Gastroesophageal sphincter (tissue), 4 donors: ENCODE measurements at regions not wholly inside any gene's neighbourhood (a gene's known extent, or its start where the extent isn't known, plus 50 kb on each side); places are given as distances from the start of the nearest gene placed in this dataset.
"Not testable (repeated sequence)": the region's sequence is repeated elsewhere in the genome, so short reads cannot be mapped to it uniquely, and the experiment has no call there.

Source experiments
- ATAC-seq: fragments of 150-250 bp; one replicate; pipeline ENCODE4 v1.9.1; 2016; ENCODE audit warnings: mild to moderate bottlenecking, moderate library complexity
- H3K27ac ChIP-seq, 4 donors: fragments of 200-600 bp; sonication (generic) in 3 of 4; 1 replicate in 3 of 4; 2 replicates in 1 of 4; pipeline ENCODE4 v1.5.1; 2016 to 2019
- H3K27me3 ChIP-seq: fragments of 200-600 bp; sonication (generic); one replicate; pipeline ENCODE4 v1.5.1; 2019
- H3K36me3 ChIP-seq, 2 donors: fragments of 200-600 bp; sonication (generic); one replicate each; pipeline ENCODE4 v1.5.1; 2019; ENCODE audit warnings: control low read depth in 1 of 2
- H3K4me1 ChIP-seq, 3 donors: fragments of 200-600 bp; sonication (generic); 1 replicate in 2 of 3; 2 replicates in 1 of 3; pipeline ENCODE4 v1.5.1; 2016 to 2019; ENCODE audit warnings: control low read depth in 2 of 3
- H3K4me3 ChIP-seq, 2 donors: fragments of 200-600 bp; sonication (generic); one replicate each; pipeline ENCODE4 v1.5.1; 2019; ENCODE audit warnings: mild to moderate bottlenecking in 1 of 2, moderate library complexity in 1 of 2
- H3K9me3 ChIP-seq, 3 donors: fragments of 200-600 bp; sonication (generic); one replicate each; pipeline ENCODE4 v1.5.1; 2017 to 2019; ENCODE audit warnings: control low read depth in 2 of 3
- CTCF ChIP-seq, 4 experiments: fragments of 200-600 bp in 2 of 4; fragments of 450-650 bp in 2 of 4; sonication (generic) in 1 of 4; IDR thresholded peaks; one replicate each; pipeline ENCODE4 v1.5.1; 2017 to 2019; ENCODE audit warnings: antibody characterized with exemption in 4 of 4, mild to moderate bottlenecking in 2 of 4, moderate library complexity in 2 of 4
- EP300 ChIP-seq: sonication (generic); formaldehyde crosslinking; IDR thresholded peaks from one replicate; pipeline ENCODE4 v1.6.1; 2017; ENCODE audit warnings: antibody characterized with exemption, mild to moderate bottlenecking
- POLR2A ChIP-seq, 2 donors: fragments of 450-650 bp; IDR thresholded peaks; one replicate each; pipeline ENCODE4 v1.6.1; 2017; ENCODE audit warnings: antibody characterized with exemption in 2 of 2, mild to moderate bottlenecking in 2 of 2, moderate library complexity in 1 of 2
- POLR2AphosphoS5 ChIP-seq: sonication (generic); formaldehyde crosslinking; IDR thresholded peaks from one replicate; pipeline ENCODE4 v1.6.1; 2017; ENCODE audit warnings: antibody characterized with exemption
- WGBS, 2 donors: methylation state at CpG; one replicate each; pipeline ENCODE4 v1.1.5; 2018; ENCODE audit warnings: low coverage in 1 of 2; 5-methylcytosine and 5-hydroxymethylcytosine counted together

DNA sequence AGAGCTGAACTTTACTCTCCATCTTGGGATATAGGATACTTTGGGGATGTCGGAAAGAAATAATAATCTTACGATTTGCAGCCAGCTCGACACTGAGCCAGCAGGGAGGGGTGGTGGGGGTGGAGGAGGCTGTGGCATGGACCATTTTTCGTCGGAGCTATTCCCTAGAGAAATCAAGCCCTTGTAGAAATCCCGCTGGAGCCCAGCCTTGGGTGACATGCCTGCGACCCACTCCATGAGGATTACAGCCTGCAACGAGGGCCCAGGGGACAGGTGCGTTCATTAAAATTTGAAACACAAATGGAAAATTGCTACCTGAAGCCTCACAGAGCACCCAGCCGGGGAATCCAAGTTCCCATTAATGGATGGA is 82.8 kb upstream of the GSE1 start:
- WGBS, 2 donors = 85 to 86% methylated on average over 7 to 9 of the region's 10 CpGs
- H3K4me3 ChIP-seq = no peak overlapping the region

GRCh38 chr16:85531516-85531915 is 81.6 kb upstream of the GSE1 start:
- no peaks in the 10 kb centered on the region for H3K36me3 ChIP-seq
- ATAC-seq = no peak
- H3K27me3 ChIP-seq = no peaks in the 10 kb centered on the region
- peak overlapping the region in 2 of 4 donors; percentile 4 to 46 for H3K27ac ChIP-seq
- H3K9me3 ChIP-seq = no peaks in the 10 kb centered on the region
- no CpG with 5 or more reads among the region's 10 CpGs for WGBS, 2 donors
- H3K4me1 ChIP-seq = peaks cover 0 to 16% (median 8%) of the 10 kb centered on the region in 3 donors
- TF ChIP-seq POLR2AphosphoS5 (no peak), CTCF (IDR thresholded peaks at IDR 0.05) (no peak), EP300 (no peak), POLR2A (IDR thresholded peaks at IDR 0.05) (no peak)
- H3K4me3 ChIP-seq = no peak overlapping the region

More for the DNA sequence above, 82.8 kb upstream of the GSE1 start:
- no peaks in the 10 kb centered on the region for H3K27me3 ChIP-seq
- peaks cover 0 to 4% (median 0%) of the 10 kb centered on the region in 3 donors for H3K4me1 ChIP-seq
- no peak for ATAC-seq
- H3K36me3 ChIP-seq = no peaks in the 10 kb centered on the region
- H3K27ac ChIP-seq = no peak overlapping the region
- no peaks in the 10 kb centered on the region for H3K9me3 ChIP-seq
- TF ChIP-seq POLR2AphosphoS5 = no peak
- TF ChIP-seq CTCF (IDR thresholded peaks at IDR 0.05) = no peak
- TF ChIP-seq EP300 = no peak
- no peak for TF ChIP-seq POLR2A (IDR thresholded peaks at IDR 0.05)

DNA sequence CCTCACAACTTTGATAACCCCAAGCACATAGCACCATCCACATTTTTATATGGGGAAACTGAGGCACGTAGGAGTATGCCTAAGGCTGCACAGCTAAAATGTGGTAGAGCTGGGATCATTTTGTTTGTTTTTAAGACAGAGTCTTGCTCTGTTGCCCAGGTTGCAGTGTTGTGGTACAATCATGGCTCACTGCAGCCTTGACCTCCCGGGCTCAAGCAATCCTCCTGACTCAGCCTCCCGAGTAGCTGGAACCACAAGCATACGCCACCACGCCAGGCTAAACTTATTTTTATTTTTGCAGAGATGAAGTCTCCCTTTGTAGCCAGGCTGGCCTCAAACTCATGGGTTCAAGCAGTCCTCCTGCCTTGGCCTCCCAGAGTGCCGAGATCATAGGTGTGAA is 81.0 kb upstream of the GSE1 start:
- no peak overlapping the region for H3K27ac ChIP-seq
- H3K9me3 ChIP-seq = no peaks in the 10 kb centered on the region
- ATAC-seq = no peak
- no peak overlapping the region for H3K4me3 ChIP-seq
- no peaks in the 10 kb centered on the region for H3K27me3 ChIP-seq
- TF ChIP-seq POLR2A (IDR thresholded peaks at IDR 0.05) (no peak), POLR2AphosphoS5 (no peak), EP300 (no peak), CTCF (IDR thresholded peaks at IDR 0.05) (no peak)
- 75 to 97% methylated on average over 1 to 5 of the region's 6 CpGs for WGBS, 2 donors
- H3K4me1 ChIP-seq = peaks cover 0 to 20% (median 8%) of the 10 kb centered on the region in 3 donors
- no peaks in the 10 kb centered on the region for H3K36me3 ChIP-seq

DNA sequence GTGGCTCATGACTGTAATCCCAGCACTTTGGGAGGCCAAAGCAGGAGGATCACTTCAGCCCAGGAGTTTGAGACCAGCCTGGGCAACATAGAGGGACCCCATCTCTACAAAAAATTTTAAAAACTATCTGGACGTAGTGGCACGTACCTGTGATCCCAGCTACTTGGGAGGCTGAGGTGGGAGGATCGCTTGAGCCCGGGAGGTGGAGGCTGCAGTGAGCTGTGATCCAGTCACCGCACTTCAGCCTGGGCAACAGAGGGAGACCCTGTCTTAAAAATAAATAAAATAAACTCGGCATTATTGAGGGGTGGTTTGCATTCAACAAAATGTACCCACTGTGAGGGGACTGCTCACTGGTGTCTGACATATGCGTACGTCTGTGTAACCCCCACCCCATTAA is 79.5 kb upstream of the GSE1 start:
- not testable (repeated sequence) for ATAC-seq, H3K36me3 ChIP-seq, H3K27ac ChIP-seq, H3K27me3 ChIP-seq, H3K4me3 ChIP-seq, H3K9me3 ChIP-seq
- peaks cover 0 to 30% (median 8%) of the 10 kb centered on the region in 3 donors for H3K4me1 ChIP-seq
- WGBS, 2 donors = 79 to 91% methylated on average over 8 of the region's 8 CpGs

DNA sequence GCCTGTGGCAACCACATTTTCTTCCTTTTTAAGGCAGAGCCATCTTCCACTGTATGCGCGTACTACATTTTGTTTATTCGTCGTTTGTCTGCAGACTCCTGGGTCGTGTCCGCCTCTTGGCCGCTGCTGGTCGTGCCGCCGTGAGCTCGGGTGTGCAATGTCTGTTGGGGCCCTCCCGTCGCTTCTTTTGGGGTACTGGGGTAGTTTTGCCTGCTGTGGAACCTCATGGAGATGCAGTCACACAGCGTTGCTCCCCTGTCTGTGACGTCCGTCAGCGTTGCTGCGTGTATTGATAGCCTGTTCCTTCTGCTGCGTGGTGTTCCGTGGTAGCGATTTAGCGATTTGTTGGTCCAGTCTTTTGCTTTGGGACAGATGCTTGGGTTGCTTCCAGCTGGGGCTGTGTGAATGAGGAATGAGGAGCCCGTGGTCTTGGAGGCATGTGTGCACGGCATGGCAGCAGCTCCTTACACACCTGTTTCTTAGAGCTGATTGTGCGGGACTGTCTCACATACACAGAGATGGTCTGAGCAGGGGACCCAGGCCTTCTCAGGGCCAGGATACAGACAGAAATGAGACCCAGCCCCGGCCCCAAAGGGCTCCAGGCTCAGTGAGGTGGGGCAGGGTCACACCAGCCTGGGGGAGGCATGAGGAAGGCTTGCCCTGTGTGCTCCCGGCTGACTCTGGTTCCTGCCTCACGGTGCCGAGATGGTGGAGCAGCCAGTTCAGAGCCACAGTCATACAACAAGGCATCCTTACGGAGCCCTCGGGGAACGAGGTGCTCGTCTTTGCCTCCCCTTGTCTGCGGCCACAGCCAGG is 78.4 kb upstream of the GSE1 start:
- Histone ChIP-seq H3K27ac (peak overlapping the region in 1 of 4 donors; percentile 12), H3K27me3 (no peaks in the 10 kb centered on the region), H3K4me3 (no peak overlapping the region), H3K9me3 (peaks cover 0 to 7% (median 0%) of the 10 kb centered on the region in 3 donors), H3K4me1 (peaks cover 0 to 30% (median 8%) of the 10 kb centered on the region in 3 donors), H3K36me3 (no peaks in the 10 kb centered on the region)
- TF ChIP-seq POLR2A (IDR thresholded peaks at IDR 0.05) = no peak
- no peak for TF ChIP-seq POLR2AphosphoS5
- no peak for TF ChIP-seq CTCF (IDR thresholded peaks at IDR 0.05)
- TF ChIP-seq EP300 = no peak
- 96 to 100% methylated on average over 1 to 23 of the region's 34 CpGs for WGBS, 2 donors
- no peak for ATAC-seq
